PFSK-1 (cell line): ENCODE measurements at regions not wholly inside any gene's neighbourhood (a gene's known extent, or its start where the extent isn't known, plus 50 kb on each side); places are given as distances from the start of the nearest gene placed in this dataset.

Experiments used
- FOXP2 ChIP-seq: optimal IDR thresholded peaks from 2 replicates; pipeline ENCODE3; 2011; ENCODE audit warnings: borderline replicate concordance, control low read depth, inconsistent platforms; ENCODE audit not compliant: insufficient read depth; ENCODE audit errors: extremely low read length, extremely low read depth
- POLR2AphosphoS5 ChIP-seq: IDR thresholded peaks from 2 replicates; pipeline ENCODE4 v1.6.1; 2012; ENCODE audit warnings: low read depth, mild to moderate bottlenecking, control low read depth, low read length, moderate library complexity
- REST ChIP-seq, 2 experiments: IDR thresholded peaks; 2 replicates each; pipeline versions ENCODE4 v1.6.1 to v1.8.0; 2011 to 2012; ENCODE audit warnings: low read depth in 2 of 2, low read length in 2 of 2, control low read depth in 1 of 2, inconsistent platforms in 1 of 2, mild to moderate bottlenecking in 1 of 2, moderate library complexity in 1 of 2; ENCODE audit not compliant: insufficient read depth in 1 of 2
- SIN3A ChIP-seq: IDR thresholded peaks from 2 replicates; pipeline ENCODE4 v1.6.1; 2012; ENCODE audit warnings: mild to moderate bottlenecking, low read length, moderate library complexity, borderline replicate concordance; ENCODE audit not compliant: insufficient read depth
- TAF1 ChIP-seq: IDR thresholded peaks from 2 replicates; pipeline ENCODE4 v1.6.1; 2012; ENCODE audit warnings: low read length, control low read depth, borderline replicate concordance; ENCODE audit not compliant: insufficient read depth

- no peak for TF ChIP-seq REST (IDR thresholded peaks at IDR 0.05; ENCODE audit: insufficient read depth in 1 of 2, low read depth in 2 of 2, low read length in 2 of 2)
- TF ChIP-seq TAF1 = no peak
- TF ChIP-seq SIN3A = no peak
- no peak for TF ChIP-seq FOXP2
- no peak for TF ChIP-seq POLR2AphosphoS5
These were observed 319.1 kb downstream of the TRIB2 start for GRCh38 chr2:13035866-13036265.
